NB4 (cell line): ENCODE measurements at regions not wholly inside any gene's neighbourhood (a gene's known extent, or its start where the extent isn't known, plus 50 kb on each side); places are given as distances from the start of the nearest gene placed in this dataset.
"Not testable (repeated sequence)": the region's sequence is repeated elsewhere in the genome, so short reads cannot be mapped to it uniquely, and the experiment has no call there.

ENCODE experiments used
- MYC ChIP-seq: IDR thresholded peaks from 2 replicates; pipeline ENCODE4 v1.6.1; 2011; ENCODE audit warnings: low read depth, low read length
- POLR2A ChIP-seq: IDR thresholded peaks from 2 replicates; pipeline ENCODE4 v1.6.1; 2011; ENCODE audit warnings: mild to moderate bottlenecking; ENCODE audit not compliant: insufficient read length; ENCODE audit errors: extremely low read depth
- TF ChIP-seq, protein P1 (sequence below): IDR thresholded peaks from one replicate; pipeline ENCODE4 v1.5.1; 2012; ENCODE audit warnings: low read depth, low read length
- TF ChIP-seq, protein P2 (sequence below): IDR thresholded peaks from 2 replicates; pipeline ENCODE4 v1.6.1; 2011; ENCODE audit warnings: low read depth, low read length

DNA sequence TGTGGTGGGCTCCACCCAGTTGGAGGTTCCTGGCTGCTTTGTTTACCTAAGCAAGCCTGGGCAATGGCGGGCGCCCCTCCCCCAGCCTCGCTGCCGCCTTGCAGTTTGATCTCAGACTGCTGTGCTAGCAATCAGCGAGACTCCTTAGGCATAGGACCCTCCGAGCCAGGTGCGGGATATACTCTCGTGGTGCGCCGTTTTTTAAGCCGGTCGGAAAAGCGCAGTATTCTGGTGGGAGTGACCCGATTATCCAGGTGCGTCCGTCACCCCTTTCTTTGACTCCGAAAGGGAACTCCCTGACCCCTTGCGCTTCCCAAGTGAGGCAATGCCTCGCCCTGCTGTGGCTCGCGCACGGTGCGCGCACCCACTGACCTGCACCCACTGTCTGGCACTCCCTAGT, 1719.9 kb downstream of the BRINP3 start:
- TF ChIP-seq, protein P1, sequence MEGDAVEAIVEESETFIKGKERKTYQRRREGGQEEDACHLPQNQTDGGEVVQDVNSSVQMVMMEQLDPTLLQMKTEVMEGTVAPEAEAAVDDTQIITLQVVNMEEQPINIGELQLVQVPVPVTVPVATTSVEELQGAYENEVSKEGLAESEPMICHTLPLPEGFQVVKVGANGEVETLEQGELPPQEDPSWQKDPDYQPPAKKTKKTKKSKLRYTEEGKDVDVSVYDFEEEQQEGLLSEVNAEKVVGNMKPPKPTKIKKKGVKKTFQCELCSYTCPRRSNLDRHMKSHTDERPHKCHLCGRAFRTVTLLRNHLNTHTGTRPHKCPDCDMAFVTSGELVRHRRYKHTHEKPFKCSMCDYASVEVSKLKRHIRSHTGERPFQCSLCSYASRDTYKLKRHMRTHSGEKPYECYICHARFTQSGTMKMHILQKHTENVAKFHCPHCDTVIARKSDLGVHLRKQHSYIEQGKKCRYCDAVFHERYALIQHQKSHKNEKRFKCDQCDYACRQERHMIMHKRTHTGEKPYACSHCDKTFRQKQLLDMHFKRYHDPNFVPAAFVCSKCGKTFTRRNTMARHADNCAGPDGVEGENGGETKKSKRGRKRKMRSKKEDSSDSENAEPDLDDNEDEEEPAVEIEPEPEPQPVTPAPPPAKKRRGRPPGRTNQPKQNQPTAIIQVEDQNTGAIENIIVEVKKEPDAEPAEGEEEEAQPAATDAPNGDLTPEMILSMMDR = not testable (repeated sequence)
- not testable (repeated sequence) for TF ChIP-seq POLR2A, MYC
- TF ChIP-seq, protein P2, sequence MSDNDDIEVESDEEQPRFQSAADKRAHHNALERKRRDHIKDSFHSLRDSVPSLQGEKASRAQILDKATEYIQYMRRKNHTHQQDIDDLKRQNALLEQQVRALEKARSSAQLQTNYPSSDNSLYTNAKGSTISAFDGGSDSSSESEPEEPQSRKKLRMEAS = not testable (repeated sequence)
